ENCODE measurements at regions not wholly inside any gene's neighbourhood (a gene's known extent, or its start where the extent isn't known, plus 50 kb on each side); places are given as distances from the start of the nearest gene placed in this dataset.
"Not testable (repeated sequence)": the region's sequence is repeated elsewhere in the genome, so short reads cannot be mapped to it uniquely, and the experiment has no call there.

DNA sequence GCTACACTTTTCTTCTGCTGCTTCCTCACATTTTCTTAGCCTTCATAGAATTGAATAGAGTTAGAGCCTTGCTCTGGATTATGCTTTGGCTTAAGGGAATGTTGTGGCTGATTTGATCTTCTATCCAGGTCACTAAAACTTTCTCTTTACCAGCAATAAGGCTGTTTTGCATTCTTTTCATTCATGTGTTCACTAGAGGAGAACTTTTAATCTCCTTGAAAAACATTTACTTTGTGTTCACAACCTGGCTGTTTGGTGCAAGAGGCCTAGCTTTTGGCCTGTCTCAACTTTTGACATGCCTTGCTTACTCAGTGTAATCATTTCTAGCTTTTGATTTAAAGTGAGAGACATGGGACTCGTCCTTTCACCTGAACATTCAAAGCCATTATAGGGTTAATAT is 87.7 kb upstream of the RAB40AL start:
- POLR2A ChIA-PET = no interaction called here

DNA sequence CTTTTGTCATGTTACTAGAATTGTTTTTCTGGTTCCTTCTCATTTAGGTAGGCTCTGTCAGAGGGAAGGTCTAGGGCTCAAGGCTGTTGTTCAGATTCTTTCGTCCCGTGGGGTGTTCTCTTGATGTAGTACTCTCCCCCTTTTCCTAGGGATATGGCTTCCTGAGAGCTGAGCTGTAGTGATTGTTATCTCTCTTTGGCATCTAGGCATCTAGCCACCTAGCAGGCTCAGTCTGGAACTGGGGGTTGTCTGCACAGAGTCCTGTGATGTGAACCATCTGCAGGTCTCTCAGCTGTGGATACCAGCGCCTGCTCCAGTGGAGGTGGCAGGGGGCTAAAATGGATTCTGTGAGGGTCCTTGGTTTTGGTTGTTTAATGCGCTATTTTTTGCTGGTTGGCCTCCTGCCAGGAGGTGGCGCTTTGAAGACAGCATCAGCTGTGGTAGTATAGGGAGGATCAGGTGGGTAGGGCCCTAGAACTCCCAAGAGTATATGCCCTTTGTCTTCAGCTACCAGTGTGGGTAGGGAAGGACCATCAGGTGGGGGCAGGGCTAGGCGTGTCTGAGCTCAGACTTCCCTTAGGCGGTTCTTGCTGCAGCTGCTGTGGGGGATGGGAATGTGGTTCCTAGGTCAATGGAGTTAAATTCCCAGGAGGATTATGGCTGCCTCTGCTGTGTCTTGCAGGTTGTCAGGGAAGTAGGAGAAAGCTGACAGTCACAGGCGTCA is 78.1 kb upstream of the RAB40AL start:
- BruUV-seq (replicated peaks); H3K4me3 ChIP-seq (ENCODE audit: low read depth, low read length, poor library complexity, severe bottlenecking); POLR2A ChIA-PET; H3K27ac ChIP-seq (ENCODE audit: low read depth, low read length, poor library complexity, severe bottlenecking); H3K9me2 ChIP-seq (ENCODE audit: insufficient read depth, low read length); H2AFZ ChIP-seq (ENCODE audit: low read length); DNase-seq (ENCODE audit: low spot score); H3K4me1 ChIP-seq (ENCODE audit: insufficient read depth, low read length, poor library complexity, severe bottlenecking); H4K20me1 ChIP-seq (ENCODE audit: insufficient read depth, low read length); H3K4me2 ChIP-seq (ENCODE audit: low read length); H3K9me3 ChIP-seq (ENCODE audit: low read length); CTCF ChIA-PET (ENCODE audit: unreplicated experiment); H3K79me2 ChIP-seq (ENCODE audit: insufficient read depth, low read depth, low read length); H3K36me3 ChIP-seq (ENCODE audit: insufficient read depth, low read length); intact Hi-C loops (cut with micrococcal nuclease; ENCODE audit: unreplicated experiment): not testable (repeated sequence)

More for the DNA sequence above, 87.7 kb upstream of the RAB40AL start:
- H3K9me2 ChIP-seq (ENCODE audit: insufficient read depth, low read length) = no peaks in the 10 kb centered on the region
- H3K79me2 ChIP-seq (ENCODE audit: insufficient read depth, low read depth, low read length) = no peaks in the 10 kb centered on the region
- BruUV-seq (replicated peaks) = no TSS peak
- DNase-seq (ENCODE audit: low spot score) = no peak
- H3K4me2 ChIP-seq (ENCODE audit: low read length) = no peak overlapping the region
- no peaks in the 10 kb centered on the region for H3K9me3 ChIP-seq (ENCODE audit: low read length)
- H2AFZ ChIP-seq (ENCODE audit: low read length) = no peak overlapping the region
- CTCF ChIA-PET (ENCODE audit: unreplicated experiment) = no interaction called here
- TF ChIP-seq, protein P1, sequence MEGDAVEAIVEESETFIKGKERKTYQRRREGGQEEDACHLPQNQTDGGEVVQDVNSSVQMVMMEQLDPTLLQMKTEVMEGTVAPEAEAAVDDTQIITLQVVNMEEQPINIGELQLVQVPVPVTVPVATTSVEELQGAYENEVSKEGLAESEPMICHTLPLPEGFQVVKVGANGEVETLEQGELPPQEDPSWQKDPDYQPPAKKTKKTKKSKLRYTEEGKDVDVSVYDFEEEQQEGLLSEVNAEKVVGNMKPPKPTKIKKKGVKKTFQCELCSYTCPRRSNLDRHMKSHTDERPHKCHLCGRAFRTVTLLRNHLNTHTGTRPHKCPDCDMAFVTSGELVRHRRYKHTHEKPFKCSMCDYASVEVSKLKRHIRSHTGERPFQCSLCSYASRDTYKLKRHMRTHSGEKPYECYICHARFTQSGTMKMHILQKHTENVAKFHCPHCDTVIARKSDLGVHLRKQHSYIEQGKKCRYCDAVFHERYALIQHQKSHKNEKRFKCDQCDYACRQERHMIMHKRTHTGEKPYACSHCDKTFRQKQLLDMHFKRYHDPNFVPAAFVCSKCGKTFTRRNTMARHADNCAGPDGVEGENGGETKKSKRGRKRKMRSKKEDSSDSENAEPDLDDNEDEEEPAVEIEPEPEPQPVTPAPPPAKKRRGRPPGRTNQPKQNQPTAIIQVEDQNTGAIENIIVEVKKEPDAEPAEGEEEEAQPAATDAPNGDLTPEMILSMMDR (conservative IDR thresholded peaks at IDR 0.05; ENCODE audit: low read length) = no peak
- TF ChIP-seq EZH2phosphoT487 (IDR thresholded peaks at IDR 0.05; ENCODE audit: borderline replicate concordance, low read depth, low read length) = no peak
- H4K20me1 ChIP-seq (ENCODE audit: insufficient read depth, low read length) = no peaks in the 10 kb centered on the region
- no peak overlapping the region for H3K4me3 ChIP-seq (ENCODE audit: low read depth, low read length, poor library complexity, severe bottlenecking)
- H3K4me1 ChIP-seq (ENCODE audit: insufficient read depth, low read length, poor library complexity, severe bottlenecking) = no peaks in the 10 kb centered on the region
- intact Hi-C loops (cut with micrococcal nuclease; ENCODE audit: unreplicated experiment) = no loop called here
- no peak overlapping the region for H3K27ac ChIP-seq (ENCODE audit: low read depth, low read length, poor library complexity, severe bottlenecking)
- no peaks in the 10 kb centered on the region; the same call in 1 of the 2 replicates for H3K36me3 ChIP-seq (ENCODE audit: insufficient read depth, low read length)

DNA sequence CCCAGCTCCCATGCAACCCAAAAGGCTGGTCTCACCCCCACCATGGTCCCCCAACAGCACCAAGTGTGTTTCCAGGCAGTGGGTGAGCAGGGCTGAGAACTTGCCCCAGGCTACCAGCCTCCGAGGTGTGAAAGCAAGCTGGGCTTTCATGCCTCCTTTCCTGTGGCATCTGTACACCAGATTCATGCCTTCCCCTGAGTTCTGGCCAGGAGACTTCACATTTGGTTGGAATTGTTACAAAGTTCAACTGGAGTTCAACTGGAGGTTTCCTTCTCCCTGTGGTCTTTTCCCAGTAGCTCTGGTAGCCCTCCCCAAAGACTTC is 77.6 kb upstream of the RAB40AL start:
- CTCF ChIA-PET (ENCODE audit: unreplicated experiment) = no interaction called here
- intact Hi-C loops (cut with micrococcal nuclease; ENCODE audit: unreplicated experiment) = no loop called here
- Histone ChIP-seq H4K20me1 (ENCODE audit: insufficient read depth, low read length) (no peaks in the 10 kb centered on the region), H3K4me2 (ENCODE audit: low read length) (no peak overlapping the region), H3K9me3 (ENCODE audit: low read length) (no peaks in the 10 kb centered on the region), H3K9me2 (ENCODE audit: insufficient read depth, low read length) (no peaks in the 10 kb centered on the region), H2AFZ (ENCODE audit: low read length) (no peak overlapping the region), H3K79me2 (ENCODE audit: insufficient read depth, low read depth, low read length) (no peaks in the 10 kb centered on the region), H3K4me1 (ENCODE audit: insufficient read depth, low read length, poor library complexity, severe bottlenecking) (no peaks in the 10 kb centered on the region), H3K27ac (ENCODE audit: low read depth, low read length, poor library complexity, severe bottlenecking) (no peak overlapping the region), H3K36me3 (ENCODE audit: insufficient read depth, low read length) (no peaks in the 10 kb centered on the region), H3K4me3 (ENCODE audit: low read depth, low read length, poor library complexity, severe bottlenecking) (no peak overlapping the region)
- BruUV-seq (replicated peaks) = no TSS peak
- POLR2A ChIA-PET = no interaction called here
- no peak for DNase-seq (ENCODE audit: low spot score)
- no peak for TF ChIP-seq EZH2phosphoT487 (IDR thresholded peaks at IDR 0.05; ENCODE audit: borderline replicate concordance, low read depth, low read length)
- TF ChIP-seq, protein P1 (conservative IDR thresholded peaks at IDR 0.05; ENCODE audit: low read length) = no peak
